GM12878 (cell line): ENCODE measurements at regions not wholly inside any gene's neighbourhood (a gene's known extent, or its start where the extent isn't known, plus 50 kb on each side); places are given as distances from the start of the nearest gene placed in this dataset.

Experiments used
- ATAC-seq: fragments of 200-7000 bp; cut with Tn5 transposase; 3 replicates; pipeline ENCODE4 v1.9.1; 2020; ENCODE audit warnings: mild to moderate bottlenecking, moderate library complexity
- BruUV-seq: library from RNA; stranded (reverse); fragments of 400-500 nt; replicated peaks from 2 replicates; lab custom pipeline; 2021; lab: Mats Ljungman, UMichigan
- CTCF ChIA-PET: fragments of 300-600 bp; sonication (Branson Sonifier 250); formaldehyde crosslinking; extraction: SDS; loops from one replicate; lab custom pipeline; 2021; ENCODE audit warnings: inconsistent platforms; lab: Yijun Ruan, JAX
- POLR2A ChIA-PET: fragments of 350-600 bp; formaldehyde crosslinking; extraction: SDS; loops from one replicate; lab custom pipeline; 2021; ENCODE audit warnings: inconsistent platforms; lab: Charles Lee
- RAD21 ChIA-PET: fragments of 300-600 bp; sonication (Branson Sonifier 250); formaldehyde crosslinking; loops from one replicate; lab custom pipeline; 2023; ENCODE audit warnings: antibody characterized with exemption; ENCODE audit not compliant: unreplicated experiment; lab: Charles Lee
- SMC1A ChIA-PET: fragments of 300-600 bp; sonication (Branson Sonifier 250); formaldehyde crosslinking; loops from one replicate; lab custom pipeline; 2023; ENCODE audit not compliant: unreplicated experiment, uncharacterized antibody; lab: Charles Lee
- DNase-seq: peaks from one replicate; pipeline ENCODE4 v3.0.0-alpha.2; 2011; ENCODE audit warnings: low read depth, low spot score
- FAIRE-seq: peaks from 3 replicates; lab custom pipeline; 2011; peaks lifted over from hg19 to GRCh38; lab: Jason Lieb, UNC
- H2AFZ ChIP-seq: 2 replicates; pipeline ENCODE4 v1.6.0; 2011; ENCODE audit warnings: low read depth, low read length, control low read depth; ENCODE audit not compliant: control insufficient read depth
- H3K27ac ChIP-seq: 2 replicates; pipeline ENCODE4 v1.5.1; 2011; ENCODE audit warnings: control low read depth; ENCODE audit not compliant: control insufficient read depth, insufficient read depth
- H3K27me3 ChIP-seq, 2 experiments: replicated peaks in 1 of 2; 2 replicates each; pipeline versions ENCODE4 v1.6.0 to v1.6.1; 2011; ENCODE audit warnings: low read length in 1 of 2; ENCODE audit not compliant: control insufficient read depth in 2 of 2, insufficient read depth in 2 of 2
- H3K36me3 ChIP-seq, 2 experiments: 2 replicates each; pipeline ENCODE4 v1.5.1; 2011; ENCODE audit warnings: low read length in 1 of 2; ENCODE audit not compliant: control insufficient read depth in 2 of 2, insufficient read depth in 2 of 2
- H3K4me1 ChIP-seq: 2 replicates; pipeline ENCODE4 v1.6.1; 2011; ENCODE audit warnings: mild to moderate bottlenecking, low read length, moderate library complexity, mixed read lengths; ENCODE audit not compliant: control insufficient read depth, insufficient read depth
- H3K4me2 ChIP-seq: 2 replicates; pipeline ENCODE4 v1.6.0; 2011; ENCODE audit warnings: control low read depth; ENCODE audit not compliant: control insufficient read depth, insufficient read depth
- H3K4me3 ChIP-seq: fragments of 200-600 bp; sonication (generic); 2 replicates; pipeline ENCODE4 v1.5.1; 2016
- H3K79me2 ChIP-seq: 2 replicates; pipeline ENCODE4 v1.6.0; 2011; ENCODE audit warnings: low read length; ENCODE audit not compliant: control insufficient read depth, insufficient read depth
- H3K9ac ChIP-seq: 2 replicates; pipeline ENCODE4 v1.8.0; 2011; ENCODE audit warnings: low read length, control low read depth, mixed read lengths; ENCODE audit not compliant: control insufficient read depth, insufficient read depth
- H3K9me3 ChIP-seq: replicated peaks from 3 replicates; pipeline ENCODE4 v1.5.1; 2011; ENCODE audit warnings: mild to moderate bottlenecking, low read length; ENCODE audit not compliant: control insufficient read depth, insufficient read depth
- H4K20me1 ChIP-seq: 2 replicates; pipeline ENCODE4 v1.6.0; 2011; ENCODE audit not compliant: control insufficient read depth, insufficient read depth
- ATF7 ChIP-seq: fragments of 450-650 bp; IDR thresholded peaks from 2 replicates; pipeline ENCODE4 v1.6.1; 2016; ENCODE audit warnings: low read depth, mild to moderate bottlenecking
- DPF2 ChIP-seq: fragments of 450-650 bp; IDR thresholded peaks from 2 replicates; pipeline ENCODE4 v1.6.1; 2017; ENCODE audit warnings: mild to moderate bottlenecking
- EGR1 ChIP-seq, 2 experiments: IDR thresholded peaks; 1 replicate in 1 of 2; 2 replicates in 1 of 2; pipeline ENCODE4 v1.6.1; 2011 to 2012; ENCODE audit warnings: low read depth in 2 of 2, low read length in 2 of 2, borderline replicate concordance in 1 of 2, mild to moderate bottlenecking in 1 of 2, moderate library complexity in 1 of 2
- GABPA ChIP-seq: IDR thresholded peaks from 2 replicates; pipeline ENCODE4 v1.6.1; 2014; ENCODE audit warnings: antibody characterized with exemption, low read depth, mild to moderate bottlenecking, inconsistent platforms
- IRF5 ChIP-seq: fragments of 450-650 bp; IDR thresholded peaks from 2 replicates; pipeline ENCODE4 v1.6.1; 2017; ENCODE audit warnings: borderline replicate concordance
- RB1 ChIP-seq: fragments of 450-650 bp; formaldehyde crosslinking; IDR thresholded peaks from 2 replicates; pipeline ENCODE4 v1.6.1; 2017; ENCODE audit warnings: mild to moderate bottlenecking, borderline replicate concordance
- SIX5 ChIP-seq: IDR thresholded peaks from 2 replicates; pipeline ENCODE4 v1.6.1; 2011; ENCODE audit warnings: mild to moderate bottlenecking, low read depth, low read length, moderate library complexity; ENCODE audit not compliant: severe bottlenecking
- SMC3 ChIP-seq: IDR thresholded peaks from 2 replicates; pipeline ENCODE4 v1.6.1; 2011; ENCODE audit warnings: low read length, improper control_type of control experiment, borderline replicate concordance
- SUPT20H ChIP-seq: IDR thresholded peaks from 2 replicates; pipeline ENCODE4 v1.6.1; 2011; ENCODE audit warnings: low read depth, mild to moderate bottlenecking, low read length, moderate library complexity, borderline replicate concordance; ENCODE audit not compliant: control insufficient read depth
- TBL1XR1 ChIP-seq: IDR thresholded peaks from 2 replicates; pipeline ENCODE4 v1.6.1; 2012; ENCODE audit warnings: low read depth, low read length, improper control_type of control experiment
- TCF3 ChIP-seq: IDR thresholded peaks from 2 replicates; pipeline ENCODE4 v1.6.1; 2012; ENCODE audit warnings: low read depth, mild to moderate bottlenecking, low read length, borderline replicate concordance; ENCODE audit not compliant: insufficient read depth
- ZNF217 ChIP-seq: fragments of 450-650 bp; IDR thresholded peaks from 2 replicates; pipeline ENCODE4 v1.6.1; 2017; ENCODE audit warnings: antibody characterized with exemption, mild to moderate bottlenecking
- WGBS: methylation state at CpG from one replicate; pipeline ENCODE4 v1.1.6; 2016; ENCODE audit warnings: low lambda C conversion rate; ENCODE audit not compliant: insufficient replicate concordance, insufficient coverage; ENCODE audit errors: missing lambda C conversion rate; 5-methylcytosine and 5-hydroxymethylcytosine counted together
- in situ Hi-C: fragments of 300-500 bp; cut with MboI; formaldehyde crosslinking; loops from 9 replicates; pipeline ENCODE4 v1.14.3; 2018; ENCODE audit warnings: mixed read lengths
- intact Hi-C: fragments of 100-400 bp; cut with micrococcal nuclease; formaldehyde crosslinking; loops from one replicate; pipeline ENCODE4 v1.14.2; 2022; ENCODE audit not compliant: unreplicated experiment
- TF ChIP-seq, protein P1 (sequence below): fragments of 450-650 bp; IDR thresholded peaks from 2 replicates; pipeline ENCODE4 v1.6.1; 2017; ENCODE audit warnings: mild to moderate bottlenecking

DNA sequence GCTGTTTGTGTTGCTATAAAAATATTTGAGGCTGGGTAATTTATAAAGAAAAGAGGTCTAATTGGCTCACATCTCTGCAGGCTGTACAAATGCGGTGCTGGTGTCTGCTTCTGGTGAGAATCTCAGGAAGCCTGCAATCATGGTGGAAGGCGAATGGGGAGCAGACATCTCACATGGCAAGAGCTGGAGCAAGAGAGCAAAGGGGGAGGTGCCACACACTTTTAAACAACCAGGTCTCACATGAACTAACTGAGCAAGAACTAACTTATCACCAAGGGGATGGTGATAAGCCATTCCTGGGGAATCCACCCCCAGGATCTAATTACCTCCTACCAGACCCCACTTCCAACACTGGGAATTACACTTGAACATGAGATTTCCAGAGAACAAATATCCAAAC is 300.7 kb upstream of the MDGA2 start:
- ATAC-seq (no peak), DNase-seq (no peak), FAIRE-seq (no peak)
- Histone ChIP-seq H3K4me3 (no peak overlapping the region), H3K9ac (no peak overlapping the region), H4K20me1 (no peaks in the 10 kb centered on the region), H2AFZ (no peak overlapping the region), H3K9me3 (no peaks in the 10 kb centered on the region), H3K27me3 (no peaks in the 10 kb centered on the region), H3K4me2 (no peak overlapping the region), H3K79me2 (no peaks in the 10 kb centered on the region), H3K27ac (no peak overlapping the region), H3K4me1 (no peaks in the 10 kb centered on the region), H3K36me3 (no peaks in the 10 kb centered on the region)
- no peak for TF ChIP-seq SUPT20H
- no peak for TF ChIP-seq TCF3
- TF ChIP-seq SMC3, result no peak
- in situ Hi-C loops (no loop called here), intact Hi-C loops (no loop called here)
- 30% methylated on average over 2 of the region's 2 CpGs for WGBS
- CTCF ChIA-PET, result no interaction called here
- POLR2A ChIA-PET, result no interaction called here
- BruUV-seq, result no TSS peak
- SMC1A ChIA-PET, result no interaction called here
- RAD21 ChIA-PET, result no interaction called here

DNA sequence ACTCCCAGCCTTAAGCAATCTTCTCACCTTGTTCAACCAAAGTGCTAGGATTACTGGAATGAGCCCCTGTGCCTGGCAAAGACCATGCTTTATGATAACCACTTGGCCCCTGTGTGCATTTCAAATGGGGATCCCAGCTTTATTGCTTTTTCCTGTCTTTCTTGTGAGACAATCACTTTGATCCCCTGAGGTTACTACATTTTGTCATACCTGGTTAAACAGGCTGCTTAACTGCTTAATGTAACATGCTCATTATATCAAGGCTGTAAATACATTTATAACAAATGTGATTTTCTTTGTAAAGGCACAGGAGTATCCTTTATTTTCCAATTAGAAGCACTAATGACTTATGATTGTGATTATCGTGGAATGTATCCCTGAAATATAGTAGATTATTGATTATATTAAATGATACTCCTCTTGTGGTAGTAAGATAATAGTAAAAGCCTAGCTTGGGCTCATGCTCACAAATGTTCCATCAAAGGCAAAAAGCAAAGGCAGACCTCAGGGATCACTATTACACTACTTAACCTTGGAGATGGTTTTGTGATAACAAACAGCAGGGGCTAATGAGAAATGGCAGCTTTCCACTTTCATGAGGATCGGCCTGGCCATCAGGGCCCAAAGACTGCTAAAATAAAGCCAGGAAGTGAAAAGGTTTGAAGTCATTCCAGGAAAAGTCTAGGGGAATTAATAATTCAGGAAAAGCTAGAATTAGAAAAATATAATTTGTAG is 290.8 kb upstream of the MDGA2 start:
- TF ChIP-seq, protein P1, sequence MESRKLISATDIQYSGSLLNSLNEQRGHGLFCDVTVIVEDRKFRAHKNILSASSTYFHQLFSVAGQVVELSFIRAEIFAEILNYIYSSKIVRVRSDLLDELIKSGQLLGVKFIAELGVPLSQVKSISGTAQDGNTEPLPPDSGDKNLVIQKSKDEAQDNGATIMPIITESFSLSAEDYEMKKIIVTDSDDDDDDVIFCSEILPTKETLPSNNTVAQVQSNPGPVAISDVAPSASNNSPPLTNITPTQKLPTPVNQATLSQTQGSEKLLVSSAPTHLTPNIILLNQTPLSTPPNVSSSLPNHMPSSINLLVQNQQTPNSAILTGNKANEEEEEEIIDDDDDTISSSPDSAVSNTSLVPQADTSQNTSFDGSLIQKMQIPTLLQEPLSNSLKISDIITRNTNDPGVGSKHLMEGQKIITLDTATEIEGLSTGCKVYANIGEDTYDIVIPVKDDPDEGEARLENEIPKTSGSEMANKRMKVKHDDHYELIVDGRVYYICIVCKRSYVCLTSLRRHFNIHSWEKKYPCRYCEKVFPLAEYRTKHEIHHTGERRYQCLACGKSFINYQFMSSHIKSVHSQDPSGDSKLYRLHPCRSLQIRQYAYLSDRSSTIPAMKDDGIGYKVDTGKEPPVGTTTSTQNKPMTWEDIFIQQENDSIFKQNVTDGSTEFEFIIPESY, result no peak
- TF ChIP-seq IRF5 (no peak), SIX5 (no peak), GABPA (no peak), TBL1XR1 (no peak), ZNF217 (no peak), DPF2 (no peak), EGR1 (IDR thresholded peaks at IDR 0.05; ENCODE audit: borderline replicate concordance in 1 of 2, low read depth in 2 of 2, low read length in 2 of 2) (no peak), RB1 (no peak), ATF7 (no peak)
- no peak for ATAC-seq
- POLR2A ChIA-PET, result no interaction called here
- Histone ChIP-seq H3K36me3 (no peaks in the 10 kb centered on the region), H3K9ac (no peak overlapping the region), H2AFZ (no peak overlapping the region), H4K20me1 (no peaks in the 10 kb centered on the region), H3K27me3 (no peaks in the 10 kb centered on the region), H3K79me2 (no peaks in the 10 kb centered on the region), H3K4me2 (no peak overlapping the region), H3K4me3 (no peak overlapping the region), H3K27ac (no peak overlapping the region), H3K4me1 (no peaks in the 10 kb centered on the region), H3K9me3 (no peaks in the 10 kb centered on the region)
- no peak for DNase-seq
- intact Hi-C loops (no loop called here), in situ Hi-C loops (no loop called here)
- SMC1A ChIA-PET, result interaction anchor here (1.3 kb wide), 2 partner anchors 8 to 13 kb away, joined by 3 to 4 read pairs; no protein-coding TSS in a partner anchor
- CTCF ChIA-PET, result no interaction called here
- 27% methylated on average over 2 of the region's 2 CpGs for WGBS
- RAD21 ChIA-PET, result no interaction called here
- no TSS peak for BruUV-seq
- FAIRE-seq, result no peak
